GM18907 (cell line): ENCODE measurements at regions not wholly inside any gene's neighbourhood (a gene's known extent, or its start where the extent isn't known, plus 50 kb on each side); places are given as distances from the start of the nearest gene placed in this dataset.

ENCODE experiments used
- ATAC-seq: cut with Tn5 transposase; IDR thresholded peaks from one replicate; pipeline ENCODE4 v1.9.1; 2021; ENCODE audit warnings: mild to moderate bottlenecking, moderate library complexity; ENCODE audit not compliant: unreplicated experiment

DNA sequence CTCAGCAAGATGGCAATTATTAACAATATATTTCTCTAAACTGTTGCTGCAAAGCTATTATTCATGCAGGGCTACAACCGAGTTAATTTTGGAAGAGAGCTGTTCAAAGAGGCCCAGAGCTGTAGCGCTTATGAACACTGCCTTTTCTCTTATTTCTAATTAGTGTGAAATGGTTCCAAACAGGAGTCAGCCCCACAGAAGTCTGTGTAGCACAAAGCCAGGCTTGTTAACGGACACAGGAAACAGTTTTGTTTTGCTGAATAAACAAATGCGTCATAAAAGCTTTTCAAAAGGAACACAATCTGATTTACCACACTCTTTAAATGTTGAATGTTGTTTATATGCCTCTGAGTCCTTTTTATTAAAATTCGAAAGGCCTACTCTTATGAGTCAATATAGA, 396.5 kb downstream of the ANXA1 start:
- no peak for ATAC-seq

DNA sequence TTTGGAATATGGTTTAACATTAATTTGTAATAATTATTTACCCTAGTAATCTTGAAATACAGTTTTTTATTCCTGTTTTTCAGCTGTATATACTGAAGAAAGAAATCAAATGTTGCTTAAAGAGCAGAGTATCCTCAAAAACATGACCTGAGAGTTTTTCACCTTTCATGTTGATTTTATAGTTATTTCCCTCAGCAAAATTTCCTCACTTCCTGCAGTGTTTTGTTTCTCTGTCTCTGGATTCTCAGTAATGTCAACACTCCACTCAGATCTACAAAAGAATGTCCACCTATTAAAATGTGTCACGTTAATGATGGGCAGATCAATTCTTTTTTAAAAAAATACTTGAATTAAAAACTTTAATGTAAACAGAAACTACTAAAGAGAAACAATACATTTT, 398.3 kb downstream of the ANXA1 start:
- no peak for ATAC-seq

DNA sequence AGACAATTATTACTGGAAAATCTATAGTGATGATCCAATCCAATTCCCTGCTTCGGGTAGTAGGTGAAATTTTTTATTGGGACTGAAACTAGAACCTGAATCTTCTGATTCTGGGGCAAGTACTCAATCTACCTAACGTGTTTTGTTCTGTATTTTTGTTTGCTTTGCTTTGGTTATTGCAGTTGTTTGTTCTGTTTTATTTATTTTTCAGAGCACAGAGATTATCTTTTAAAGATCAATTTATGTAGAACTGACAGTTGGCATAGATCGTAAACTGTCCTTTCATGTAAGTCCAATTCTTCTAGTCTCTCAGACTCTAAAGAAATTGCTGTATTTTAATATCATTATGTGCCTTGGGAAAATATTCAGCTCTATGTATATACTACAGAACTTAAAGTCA, 401.6 kb downstream of the ANXA1 start:
- ATAC-seq, result no peak

DNA sequence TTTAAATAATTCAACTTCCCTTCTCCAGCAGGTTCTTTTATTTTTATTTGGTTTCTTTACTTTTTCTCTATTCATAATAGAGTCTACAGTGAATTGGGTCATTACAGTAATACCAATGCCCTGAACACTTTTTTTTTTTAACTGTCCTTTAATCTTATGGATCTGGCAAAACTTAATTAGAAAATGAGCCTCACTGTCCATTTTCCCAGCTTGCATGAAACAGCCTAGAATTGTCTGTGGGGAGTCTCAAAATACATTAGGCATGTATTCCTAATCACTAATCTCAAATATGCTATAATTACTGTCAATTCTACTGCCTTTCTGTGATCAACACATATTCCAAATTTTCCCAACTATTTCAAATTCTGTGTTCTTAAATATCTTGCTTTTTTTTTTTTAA, 406.8 kb downstream of the ANXA1 start:
- ATAC-seq, result no peak

DNA sequence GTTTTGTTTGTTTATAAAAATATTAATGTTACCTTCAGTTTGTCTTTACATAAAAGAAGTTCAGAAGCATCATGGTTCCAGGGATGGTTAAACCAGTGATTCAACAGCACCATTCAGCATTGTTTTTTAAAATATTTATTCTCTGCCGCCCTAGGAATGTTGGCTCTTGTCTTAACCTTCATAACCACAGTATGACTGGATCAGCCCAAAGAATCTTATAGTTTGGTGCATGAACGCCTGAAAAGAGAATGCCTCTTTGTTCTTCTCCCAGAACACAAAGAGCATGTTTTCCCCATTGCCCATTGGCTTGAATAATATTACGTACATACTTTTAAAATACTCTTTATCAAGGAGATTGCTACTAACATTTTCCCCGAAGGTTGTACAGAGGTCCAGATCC, 413.4 kb downstream of the ANXA1 start:
- no peak for ATAC-seq

DNA sequence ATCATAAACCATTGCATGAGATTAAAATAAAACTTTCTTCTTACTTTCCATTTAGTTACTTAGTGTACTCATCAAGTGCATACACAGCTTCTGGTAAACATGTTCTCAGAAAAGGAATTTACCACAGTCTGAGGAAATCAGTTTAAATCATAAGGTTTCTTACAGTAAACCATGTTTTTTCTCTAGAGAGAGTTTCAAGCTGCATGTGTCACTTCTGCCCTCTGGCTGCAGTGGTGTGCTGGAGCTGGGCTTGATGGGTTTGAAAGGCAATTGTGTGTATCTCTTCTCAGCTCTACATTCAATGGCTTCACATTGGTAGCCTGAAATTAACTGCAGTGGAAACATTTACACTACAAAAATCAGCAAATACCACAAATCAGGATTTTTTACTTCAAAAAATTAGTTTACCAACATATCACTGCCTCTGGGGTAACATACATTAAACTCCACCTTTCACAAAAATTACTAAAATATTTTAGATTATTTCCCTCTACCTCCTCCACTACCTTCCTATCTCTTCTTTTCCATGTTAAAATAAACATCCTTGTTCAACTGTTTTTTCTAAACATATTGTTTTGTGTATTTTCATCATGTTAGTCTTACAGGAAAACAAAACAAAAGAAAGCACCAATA, 414.3 kb downstream of the ANXA1 start:
- ATAC-seq, result no peak

DNA sequence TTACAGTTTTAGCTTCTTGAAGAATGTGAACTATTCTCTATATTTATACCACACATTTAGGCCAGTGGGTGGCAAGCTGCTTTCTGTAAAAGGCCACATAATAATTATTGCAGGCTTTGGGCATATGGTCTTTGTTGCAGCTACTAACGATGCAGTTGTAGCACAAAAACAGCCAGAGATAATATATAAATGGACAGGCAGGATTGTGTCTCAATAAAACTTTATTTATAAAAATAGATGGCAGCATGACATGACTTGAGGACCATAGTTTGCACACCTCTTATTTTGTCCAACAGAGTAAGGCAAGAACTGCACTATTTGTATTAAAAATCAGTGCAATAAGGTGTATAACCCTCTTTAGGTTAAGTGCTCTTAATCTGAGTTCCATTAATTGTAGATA, 415.0 kb downstream of the ANXA1 start:
- ATAC-seq, result no peak

DNA sequence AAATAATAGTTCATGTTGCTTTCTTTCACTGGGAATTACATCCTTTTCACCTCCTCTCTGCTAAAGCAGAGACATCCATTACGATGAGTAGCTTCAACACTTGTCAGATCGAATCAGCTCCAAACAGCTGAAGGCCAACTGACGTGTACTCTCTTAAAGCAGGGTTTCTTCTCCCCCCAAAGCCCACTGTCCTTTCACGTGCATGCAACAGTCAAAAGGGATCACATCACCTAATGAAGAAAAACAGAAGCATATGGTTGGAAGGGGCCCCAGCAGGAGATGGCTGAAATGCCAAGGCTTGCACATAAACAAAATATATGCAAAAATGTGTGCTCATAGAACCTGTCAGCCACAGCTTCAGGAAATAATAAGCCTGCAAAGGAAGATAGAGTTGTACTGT, 421.6 kb downstream of the ANXA1 start:
- no peak for ATAC-seq

DNA sequence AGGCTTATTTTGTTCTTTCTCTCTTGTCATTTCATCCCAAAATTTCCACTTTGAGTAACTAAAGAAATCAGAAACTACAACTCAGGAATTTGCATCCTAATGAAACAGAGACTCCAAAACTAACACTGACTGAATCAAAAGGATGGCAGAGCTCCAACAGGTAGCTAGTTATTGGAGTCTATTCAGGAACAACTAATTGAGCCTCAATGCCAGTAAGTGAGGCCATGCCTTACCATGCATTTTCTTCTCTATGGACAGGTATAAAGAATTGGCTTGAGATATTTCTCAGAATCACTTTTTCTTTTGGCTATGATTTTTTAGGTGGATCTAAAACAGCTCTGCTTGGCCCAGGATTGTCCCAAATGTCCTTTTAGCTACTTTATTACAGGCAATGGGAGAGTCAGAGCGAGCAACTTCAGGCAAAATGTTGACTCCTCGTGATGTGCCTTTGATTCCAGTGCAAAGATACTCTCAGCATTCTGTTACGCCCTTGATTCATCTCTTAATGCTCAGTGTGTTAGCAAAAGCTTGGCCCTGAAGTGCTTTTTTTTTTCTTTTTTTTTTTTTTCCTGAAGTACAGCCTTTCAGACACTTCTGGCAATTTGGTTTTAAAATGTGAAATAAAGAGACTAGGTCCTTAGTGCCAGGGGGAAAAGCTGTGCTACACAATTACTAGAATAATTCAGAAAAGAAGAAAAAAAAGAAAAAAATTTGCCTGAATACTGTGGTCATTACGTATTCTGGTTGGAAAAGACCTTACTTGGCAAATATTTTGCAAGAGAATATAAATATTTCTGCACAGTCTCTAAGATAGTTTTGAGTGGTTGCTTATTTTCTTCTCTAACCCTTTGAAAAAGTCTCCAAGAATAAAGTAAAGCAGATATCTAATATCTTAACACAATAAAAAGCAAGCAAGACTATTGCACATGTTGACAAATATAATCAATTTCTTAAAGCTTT, 423.7 kb downstream of the ANXA1 start:
- no peak for ATAC-seq

DNA sequence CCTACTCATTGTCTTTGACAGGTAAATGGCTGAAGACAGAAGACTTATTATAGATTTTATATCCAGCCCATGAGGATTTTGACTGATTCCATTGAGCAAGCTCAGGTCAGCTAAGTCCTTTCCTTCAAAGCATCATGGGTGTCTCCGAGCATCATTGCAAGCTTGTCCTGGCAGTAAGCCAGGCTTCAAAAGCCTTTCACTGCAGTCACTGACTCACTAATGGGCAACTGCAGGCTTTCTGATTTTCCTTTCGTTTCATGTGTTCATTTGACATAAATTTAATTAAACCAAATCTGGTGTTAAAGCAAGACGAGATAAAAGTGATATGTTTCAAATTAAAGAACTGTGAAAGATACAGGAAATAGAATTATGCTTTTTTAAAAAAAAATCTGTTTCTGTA, 426.2 kb downstream of the ANXA1 start:
- no peak for ATAC-seq

DNA sequence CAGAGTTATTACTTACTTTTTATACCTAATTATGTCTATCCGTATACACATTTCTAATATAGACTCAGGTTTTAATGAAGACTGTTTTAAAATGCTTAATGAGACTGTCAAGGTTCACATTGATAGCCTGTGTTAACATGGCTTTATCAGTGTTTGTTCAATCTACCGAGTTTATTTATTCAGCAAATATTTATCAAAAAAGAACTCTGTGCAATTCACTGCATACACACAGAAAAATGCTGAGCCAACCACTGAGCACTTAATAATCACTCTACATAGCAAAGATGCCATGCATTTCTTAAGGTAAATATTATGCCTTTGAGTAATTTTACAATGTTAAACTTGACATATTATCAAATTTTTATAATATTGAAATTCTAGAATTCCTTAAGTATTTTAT, 428.2 kb downstream of the ANXA1 start:
- no peak for ATAC-seq

DNA sequence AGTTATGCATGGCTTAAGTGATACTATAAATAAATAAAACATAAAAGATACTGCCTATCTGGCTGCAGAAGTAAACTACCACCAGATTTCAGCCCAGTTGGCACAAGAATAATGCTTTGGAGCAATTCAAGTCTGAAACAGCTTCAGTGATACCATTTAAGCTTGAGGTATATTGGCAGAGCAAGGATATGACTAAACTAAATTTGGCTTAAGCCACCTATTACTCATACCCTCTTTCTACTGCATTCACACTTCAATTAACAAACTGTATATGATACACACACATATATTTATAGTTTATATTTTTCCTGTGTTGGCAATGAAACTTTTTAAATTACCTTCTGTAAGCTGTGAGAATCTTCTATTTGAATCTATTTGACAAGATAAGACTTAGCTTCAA, 431.9 kb downstream of the ANXA1 start:
- no peak for ATAC-seq

DNA sequence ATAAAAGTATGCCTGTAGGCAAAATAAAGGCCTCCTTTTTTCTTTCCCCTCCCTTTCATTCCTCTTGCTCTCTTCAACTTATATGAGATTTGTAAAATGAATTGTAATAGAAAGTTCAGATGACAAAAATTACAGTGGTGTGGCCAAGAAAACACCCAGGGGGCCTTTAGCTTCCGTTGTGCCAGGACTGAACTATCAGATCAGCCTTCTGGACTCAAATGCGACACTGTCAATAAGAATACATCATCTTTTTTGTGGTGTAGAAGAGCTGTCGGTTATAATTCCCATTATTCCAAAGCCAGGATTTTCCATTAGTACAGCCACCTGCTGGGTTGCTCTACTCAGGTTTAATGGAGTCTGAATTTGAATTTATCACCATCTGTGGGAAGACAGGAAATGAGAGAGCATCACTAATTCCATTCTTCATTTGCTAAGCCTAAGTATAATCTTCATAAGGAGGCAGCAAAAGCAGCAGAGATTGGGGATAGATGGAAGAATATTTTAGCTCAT, 443.4 kb downstream of the ANXA1 start:
- no peak for ATAC-seq

DNA sequence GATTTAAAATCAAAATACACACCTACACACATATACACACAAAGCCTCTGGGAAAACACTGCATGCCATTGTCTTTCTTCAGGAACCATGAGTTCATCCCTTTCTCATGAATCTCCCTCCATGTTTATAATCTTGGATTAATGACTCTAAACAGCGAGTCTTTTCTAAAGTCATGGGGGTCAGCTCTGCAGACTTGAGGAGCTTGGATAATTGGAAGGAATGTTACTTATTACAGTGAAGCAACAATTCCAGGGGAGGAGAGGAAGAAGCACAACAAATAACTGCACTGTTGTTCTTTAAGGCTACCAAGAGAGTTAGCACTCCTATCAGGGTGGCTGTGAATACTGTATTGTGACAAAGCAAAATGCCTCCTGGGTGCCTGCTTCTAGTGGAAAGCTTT, 444.7 kb downstream of the ANXA1 start:
- no peak for ATAC-seq

DNA sequence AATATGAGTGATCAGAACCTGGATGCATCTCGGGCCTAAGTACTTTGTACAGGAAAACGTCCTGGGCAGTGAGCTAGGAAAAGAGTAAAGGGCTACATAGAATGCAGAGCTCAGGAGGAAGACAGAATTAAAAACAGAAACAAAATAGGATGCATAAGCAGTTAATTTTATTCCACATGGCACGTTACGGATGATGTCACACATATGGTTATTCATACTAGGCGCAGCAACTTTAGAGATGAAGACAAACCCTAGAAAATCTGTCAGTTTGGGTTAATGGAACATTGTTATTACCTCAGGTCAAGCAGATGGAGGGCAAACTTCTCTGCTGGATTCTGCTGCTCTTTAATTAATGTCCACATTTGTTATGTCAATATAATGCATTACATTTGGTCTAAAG, 445.4 kb downstream of the ANXA1 start:
- no peak for ATAC-seq

DNA sequence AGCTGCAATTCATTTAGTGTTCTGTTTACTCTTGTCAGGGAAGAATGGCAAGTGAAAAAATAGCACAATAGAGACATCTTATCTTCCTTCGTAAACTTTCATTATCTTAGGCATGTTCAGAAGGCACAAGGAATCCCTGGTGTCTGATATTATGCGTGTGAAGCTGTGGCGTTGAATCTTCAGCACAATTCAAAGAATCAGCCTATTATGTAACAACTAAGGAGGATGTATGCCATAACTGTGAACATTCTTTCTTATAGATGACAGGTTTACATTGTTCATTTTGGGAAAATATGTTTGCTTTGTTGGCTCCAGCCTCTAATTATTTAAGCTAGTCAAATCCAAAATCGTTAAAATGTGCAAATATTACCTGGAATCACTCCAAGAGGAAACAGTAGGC, 446.1 kb downstream of the ANXA1 start:
- no peak for ATAC-seq

DNA sequence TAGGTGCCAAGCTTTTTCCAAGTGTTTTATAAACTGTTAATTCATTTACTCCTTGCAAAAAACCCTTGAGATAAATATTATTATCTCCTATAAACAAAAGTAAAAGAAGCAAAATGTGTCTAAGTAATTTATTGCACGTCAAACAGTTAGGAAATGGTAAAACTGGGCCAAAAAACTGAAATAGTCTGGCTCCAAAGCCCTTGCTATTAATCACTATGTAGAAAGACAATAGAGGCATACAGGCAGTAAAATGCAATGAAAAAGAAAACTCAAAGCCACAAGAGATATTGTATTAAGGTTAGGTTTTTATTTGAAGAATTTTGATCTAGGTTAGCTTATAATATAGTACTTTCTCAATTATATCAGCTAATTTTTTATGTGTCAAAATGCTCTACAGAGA, 457.7 kb downstream of the ANXA1 start:
- no peak for ATAC-seq

DNA sequence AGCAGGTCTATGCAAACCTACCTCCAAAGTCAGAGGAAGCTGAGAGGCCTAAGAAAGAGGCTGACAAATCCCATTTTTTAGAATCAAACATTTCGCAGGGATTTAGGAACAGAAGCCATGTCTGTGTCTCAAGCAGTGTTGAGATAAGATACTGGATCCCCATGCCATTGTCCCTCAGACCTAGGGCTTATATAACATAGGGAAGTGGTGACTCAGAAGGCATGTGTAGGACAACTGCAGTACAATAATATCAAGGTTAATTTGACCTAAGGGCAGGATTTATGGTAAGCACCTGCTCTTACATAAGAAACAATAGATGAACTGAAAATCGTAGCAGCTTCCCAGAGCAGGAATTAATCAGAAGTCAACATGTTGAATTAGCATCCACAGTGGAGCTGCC, 459.4 kb downstream of the ANXA1 start:
- no peak for ATAC-seq

DNA sequence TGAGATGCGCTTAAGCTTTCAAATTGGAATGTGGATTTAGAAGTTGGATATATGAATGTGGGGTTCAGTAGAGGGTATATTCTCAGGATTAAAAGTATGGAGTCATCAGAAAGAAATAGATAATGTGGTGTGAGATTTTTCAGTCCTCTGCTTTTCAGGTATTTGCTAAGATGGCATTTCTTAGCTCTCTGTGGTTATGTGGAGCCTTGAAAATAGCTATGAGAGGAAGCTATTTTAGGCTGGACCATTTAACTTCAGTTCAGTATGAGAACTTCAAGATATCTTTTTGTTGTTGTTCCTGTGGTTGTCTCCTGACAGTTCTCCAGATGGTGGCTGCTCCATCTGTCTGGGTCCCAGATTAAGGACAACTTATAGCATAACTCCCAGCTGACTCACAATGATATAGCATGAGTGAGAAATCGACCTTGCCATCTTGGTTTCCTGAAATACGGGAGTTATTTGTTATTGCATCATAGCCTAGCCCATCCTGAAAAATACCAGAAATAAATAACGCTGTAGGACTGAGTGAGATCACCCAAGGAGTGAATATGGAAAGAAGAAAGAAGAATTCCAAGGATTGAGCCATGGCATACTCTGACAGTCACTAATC, 461.5 kb downstream of the ANXA1 start:
- no peak for ATAC-seq

DNA sequence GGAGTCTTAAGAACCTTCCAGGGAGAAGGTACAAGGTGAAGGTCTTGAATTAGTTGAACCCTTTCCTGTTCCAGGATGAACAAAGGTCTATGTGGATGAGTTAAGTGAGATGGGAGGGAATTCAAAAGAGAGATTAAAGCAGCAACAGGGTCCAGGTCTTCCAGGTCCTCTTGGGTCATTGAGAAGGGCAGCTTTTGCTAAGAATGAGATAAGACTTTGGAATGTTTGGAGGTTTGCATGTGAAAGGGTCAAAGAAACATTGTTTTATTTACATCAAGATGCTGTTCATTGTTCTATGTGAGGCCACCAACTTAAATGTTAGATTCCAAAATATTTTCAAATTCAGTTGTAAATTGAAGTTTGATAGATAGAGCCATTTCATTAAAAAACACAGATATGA, 463.9 kb downstream of the ANXA1 start:
- ATAC-seq, result no peak

DNA sequence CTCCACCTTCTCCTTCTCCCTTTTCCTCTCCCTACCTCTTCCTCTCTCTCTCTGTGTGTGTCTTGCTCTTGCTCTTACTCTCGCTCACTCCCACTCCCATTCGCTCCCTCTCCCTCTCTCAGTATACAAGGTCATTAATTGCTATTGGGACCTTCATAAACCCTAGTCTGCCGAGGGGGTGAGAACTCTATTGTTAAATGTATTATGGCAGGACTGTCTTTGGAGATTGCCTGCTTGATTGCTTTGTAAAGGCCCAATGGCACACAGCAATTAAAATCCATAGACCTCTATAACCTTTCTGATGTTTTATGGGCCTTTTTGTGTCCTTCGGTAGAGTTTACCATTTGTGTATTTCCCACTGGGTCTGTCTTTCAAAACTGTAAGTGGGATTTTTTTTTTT, 465.9 kb downstream of the ANXA1 start:
- ATAC-seq, result no peak

DNA sequence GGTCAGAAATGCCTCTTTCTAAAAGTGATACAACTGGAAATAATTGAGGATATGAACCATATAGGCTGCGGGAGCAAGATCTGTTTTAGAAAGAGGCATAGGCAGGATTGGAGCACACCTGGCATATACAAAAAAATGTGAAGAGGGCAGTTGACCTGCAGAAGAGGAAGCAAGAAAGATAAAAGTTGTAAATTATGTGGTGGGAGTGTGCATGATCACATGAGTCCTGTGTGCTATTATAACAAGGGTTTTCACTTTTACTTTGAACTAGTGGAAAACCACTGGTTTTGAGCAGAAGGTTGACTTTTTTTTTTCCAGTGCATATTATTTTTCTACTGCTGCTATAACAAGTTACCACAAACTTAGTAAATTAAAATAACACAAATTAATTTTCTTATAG, 489.3 kb downstream of the ANXA1 start:
- no peak for ATAC-seq
